ENCODE measurements at regions not wholly inside any gene's neighbourhood (a gene's known extent, or its start where the extent isn't known, plus 50 kb on each side); places are given as distances from the start of the nearest gene placed in this dataset.
"Not testable (repeated sequence)": the region's sequence is repeated elsewhere in the genome, so short reads cannot be mapped to it uniquely, and the experiment has no call there.

DNA sequence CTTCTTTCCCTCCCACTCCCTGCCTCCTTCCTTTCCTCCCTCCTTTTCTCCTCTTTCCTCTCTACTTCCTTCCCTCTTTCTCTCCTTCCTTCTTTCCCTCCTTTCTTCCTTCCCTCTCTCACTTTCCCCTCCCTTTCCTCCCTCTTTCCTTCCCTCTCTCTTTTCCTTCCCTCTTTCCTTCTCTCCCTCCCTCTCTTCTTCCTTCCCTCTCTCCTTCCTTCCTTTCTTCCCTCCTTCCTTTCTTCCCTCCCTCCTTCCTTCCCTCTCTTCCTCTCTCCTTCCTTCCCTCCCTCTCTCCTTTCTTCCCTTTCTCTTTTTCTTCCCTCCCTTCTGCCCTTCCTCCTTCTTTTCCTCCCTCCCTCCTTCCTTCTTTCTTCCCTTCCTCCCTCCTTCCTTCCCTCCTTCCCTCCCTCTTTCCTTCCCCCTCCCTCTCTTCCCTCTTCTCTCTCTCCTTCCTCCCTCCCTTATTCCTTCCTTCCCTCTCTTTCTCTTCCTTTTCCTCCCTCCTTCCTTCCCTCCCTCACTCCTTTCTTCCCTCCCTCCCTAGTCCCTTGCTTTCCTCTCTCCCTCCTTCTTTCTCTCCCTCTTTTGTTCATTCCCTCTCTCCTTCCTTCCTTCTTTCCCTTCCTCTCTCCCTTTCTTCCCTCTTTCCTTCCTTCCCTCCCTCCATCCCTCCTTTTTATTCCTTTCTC, 443.9 kb downstream of the ZNF536 start:
- H3K4me3 ChIP-seq (ENCODE audit: low read length) = no peak overlapping the region
- no peak overlapping the region for H3K27ac ChIP-seq (ENCODE audit: low read depth, low read length)
- H3K27me3 ChIP-seq (ENCODE audit: insufficient read depth, low read length) = no peaks in the 10 kb centered on the region; the same call in 1 of the 2 replicates
- H3K9me3 ChIP-seq (ENCODE audit: insufficient read depth, low read depth, low read length) = no peaks in the 10 kb centered on the region
- no peaks in the 10 kb centered on the region for H3K36me3 ChIP-seq (ENCODE audit: insufficient read depth, low read length)
- H3K4me1 ChIP-seq (ENCODE audit: insufficient read depth, low read length) = peaks cover 3% of the 10 kb centered on the region; the same call in 1 of the 2 replicates
- no peak overlapping the region for H3K9ac ChIP-seq (ENCODE audit: low read depth, low read length)

GRCh38 chr19:30812099-30812678, 440.0 kb downstream of the ZNF536 start:
- H3K9ac ChIP-seq (ENCODE audit: low read depth, low read length) = no peak overlapping the region
- H3K9me3 ChIP-seq (ENCODE audit: insufficient read depth, low read depth, low read length) = no peaks in the 10 kb centered on the region
- no peak overlapping the region for H3K27ac ChIP-seq (ENCODE audit: low read depth, low read length)
- no peak overlapping the region for H3K4me3 ChIP-seq (ENCODE audit: low read length)
- H3K27me3 ChIP-seq (ENCODE audit: insufficient read depth, low read length) = no peaks in the 10 kb centered on the region; the same call in 1 of the 2 replicates
- no peaks in the 10 kb centered on the region for H3K36me3 ChIP-seq (ENCODE audit: insufficient read depth, low read length)
- 73% methylated on average over 8 of the region's 8 CpGs for WGBS
- H3K4me1 ChIP-seq (ENCODE audit: insufficient read depth, low read length) = peaks cover 3% of the 10 kb centered on the region; the same call in 1 of the 2 replicates

DNA sequence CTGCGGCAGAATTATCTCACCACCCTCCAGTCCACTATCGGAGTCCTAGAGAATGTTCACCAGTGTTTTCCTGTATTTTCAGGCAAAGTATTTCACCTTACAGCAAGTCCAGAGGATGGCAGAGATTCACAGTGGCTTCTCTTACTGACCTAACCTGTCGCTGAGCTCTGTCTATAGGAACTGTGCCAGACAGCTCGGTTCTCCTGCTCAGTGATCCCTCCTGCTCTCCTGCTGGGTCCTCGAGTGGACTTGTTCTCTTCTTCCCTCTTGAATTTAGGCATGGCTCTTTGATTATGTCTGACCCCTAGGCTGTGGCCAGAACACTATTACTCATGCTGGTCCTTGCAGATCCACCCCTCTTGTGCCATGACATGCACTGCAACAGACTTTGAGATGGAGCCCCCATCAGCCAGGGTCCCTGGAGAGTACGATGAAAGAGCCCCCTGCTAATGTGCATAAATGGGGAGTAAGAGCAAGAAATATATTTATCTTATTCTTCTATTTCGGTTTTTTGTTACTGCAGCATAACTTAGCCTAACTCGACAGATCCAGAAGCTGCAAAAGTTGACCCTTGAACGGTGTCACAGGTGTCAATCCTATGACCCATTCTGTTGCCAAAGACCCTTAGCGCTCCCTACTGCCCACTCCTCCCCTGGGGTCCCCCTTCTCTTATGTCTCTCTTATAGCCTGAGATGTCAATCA, 439.4 kb downstream of the ZNF536 start:
- H3K27ac ChIP-seq (ENCODE audit: low read depth, low read length) = no peak overlapping the region
- H3K9ac ChIP-seq (ENCODE audit: low read depth, low read length) = no peak overlapping the region
- peaks cover 3% of the 10 kb centered on the region; the same call in 1 of the 2 replicates for H3K4me1 ChIP-seq (ENCODE audit: insufficient read depth, low read length)
- 89% methylated on average over 10 of the region's 10 CpGs for WGBS
- H3K4me3 ChIP-seq (ENCODE audit: low read length) = no peak overlapping the region
- no peaks in the 10 kb centered on the region; the same call in 1 of the 2 replicates for H3K27me3 ChIP-seq (ENCODE audit: insufficient read depth, low read length)
- H3K9me3 ChIP-seq (ENCODE audit: insufficient read depth, low read depth, low read length) = no peaks in the 10 kb centered on the region
- H3K36me3 ChIP-seq (ENCODE audit: insufficient read depth, low read length) = no peaks in the 10 kb centered on the region

DNA sequence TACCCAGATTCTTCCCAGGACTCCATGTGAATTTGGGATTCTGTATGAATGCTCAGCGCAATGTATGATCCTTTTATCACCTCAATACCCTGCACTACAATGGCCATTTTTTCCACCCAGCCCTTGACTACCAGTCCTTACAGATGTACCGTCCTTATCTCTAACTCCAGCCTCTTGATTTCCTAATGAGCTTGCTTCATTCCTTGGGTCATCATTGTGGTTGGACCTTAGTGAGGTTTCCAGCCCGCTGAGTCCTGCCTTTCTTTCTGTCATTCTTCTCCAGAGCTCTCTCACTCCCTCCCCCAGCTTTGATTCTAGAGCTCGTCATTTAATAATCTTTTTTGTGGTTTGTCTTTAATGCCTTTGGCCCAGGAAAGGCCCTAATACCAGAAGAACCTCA, 438.5 kb downstream of the ZNF536 start:
- H3K9ac ChIP-seq (ENCODE audit: low read depth, low read length) = no peak overlapping the region
- no peaks in the 10 kb centered on the region for H3K9me3 ChIP-seq (ENCODE audit: insufficient read depth, low read depth, low read length)
- no peaks in the 10 kb centered on the region for H3K36me3 ChIP-seq (ENCODE audit: insufficient read depth, low read length)
- no peak overlapping the region for H3K27ac ChIP-seq (ENCODE audit: low read depth, low read length)
- no peak overlapping the region for H3K4me3 ChIP-seq (ENCODE audit: low read length)
- H3K4me1 ChIP-seq (ENCODE audit: insufficient read depth, low read length) = peaks cover 6% of the 10 kb centered on the region
- H3K27me3 ChIP-seq (ENCODE audit: insufficient read depth, low read length) = no peaks in the 10 kb centered on the region; the same call in 1 of the 2 replicates
- 96% methylated on average over 4 of the region's 4 CpGs for WGBS

- Histone ChIP-seq H3K9ac (ENCODE audit: low read depth, low read length) (no peak overlapping the region), H3K4me3 (ENCODE audit: low read length) (no peak overlapping the region), H3K9me3 (ENCODE audit: insufficient read depth, low read depth, low read length) (no peaks in the 10 kb centered on the region), H3K4me1 (ENCODE audit: insufficient read depth, low read length) (peaks cover 14% of the 10 kb centered on the region; the same call in 1 of the 2 replicates), H3K36me3 (ENCODE audit: insufficient read depth, low read length) (no peaks in the 10 kb centered on the region), H3K27me3 (ENCODE audit: insufficient read depth, low read length) (no peaks in the 10 kb centered on the region), H3K27ac (ENCODE audit: low read depth, low read length) (no peak overlapping the region)
- 97% methylated on average over 3 of the region's 3 CpGs for WGBS
Observed at GRCh38 chr19:30807278-30807677, 435.1 kb downstream of the ZNF536 start.

GRCh38 chr19:30806311-30806710, 434.1 kb downstream of the ZNF536 start:
- Histone ChIP-seq H3K4me3 (ENCODE audit: low read length) (no peak overlapping the region), H3K27me3 (ENCODE audit: insufficient read depth, low read length) (no peaks in the 10 kb centered on the region), H3K9ac (ENCODE audit: low read depth, low read length) (no peak overlapping the region), H3K4me1 (ENCODE audit: insufficient read depth, low read length) (peaks cover 14% of the 10 kb centered on the region; the same call in 1 of the 2 replicates), H3K36me3 (ENCODE audit: insufficient read depth, low read length) (no peaks in the 10 kb centered on the region), H3K9me3 (ENCODE audit: insufficient read depth, low read depth, low read length) (no peaks in the 10 kb centered on the region), H3K27ac (ENCODE audit: low read depth, low read length) (no peak overlapping the region)
- 90% methylated on average over 3 of the region's 3 CpGs for WGBS

DNA sequence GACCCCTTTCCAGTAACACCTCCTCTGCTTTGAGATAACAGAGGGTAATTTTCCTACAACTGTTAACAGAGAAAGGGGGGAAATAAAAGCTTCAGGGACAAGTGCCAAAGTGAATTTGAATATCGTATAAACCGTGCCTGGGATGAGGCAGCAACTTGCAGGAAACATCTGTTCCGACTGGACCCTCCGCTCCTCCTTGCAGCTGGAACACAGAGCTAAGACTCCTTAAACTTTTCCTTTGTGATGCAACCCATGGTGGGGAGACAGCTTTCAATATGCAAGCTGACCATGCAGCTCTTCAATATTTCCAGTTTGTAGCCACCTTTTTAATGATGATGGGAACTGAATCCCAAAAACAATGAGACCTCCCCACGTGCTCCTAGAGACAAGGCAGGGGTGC, 432.6 kb downstream of the ZNF536 start:
- no peaks in the 10 kb centered on the region for H3K36me3 ChIP-seq (ENCODE audit: insufficient read depth, low read length)
- peaks cover 3% of the 10 kb centered on the region for H3K27me3 ChIP-seq (ENCODE audit: insufficient read depth, low read length)
- no peak overlapping the region for H3K9ac ChIP-seq (ENCODE audit: low read depth, low read length)
- H3K4me1 ChIP-seq (ENCODE audit: insufficient read depth, low read length) = peaks cover 14% of the 10 kb centered on the region; the same call in 1 of the 2 replicates
- no peaks in the 10 kb centered on the region for H3K9me3 ChIP-seq (ENCODE audit: insufficient read depth, low read depth, low read length)
- no peak overlapping the region for H3K27ac ChIP-seq (ENCODE audit: low read depth, low read length)
- WGBS = 69% methylated on average over 5 of the region's 5 CpGs
- no peak overlapping the region for H3K4me3 ChIP-seq (ENCODE audit: low read length)

GRCh38 chr19:30804333-30804732, 432.1 kb downstream of the ZNF536 start:
- H3K9ac ChIP-seq (ENCODE audit: low read depth, low read length); H3K27ac ChIP-seq (ENCODE audit: low read depth, low read length); H3K36me3 ChIP-seq (ENCODE audit: insufficient read depth, low read length); H3K27me3 ChIP-seq (ENCODE audit: insufficient read depth, low read length); H3K4me3 ChIP-seq (ENCODE audit: low read length); H3K9me3 ChIP-seq (ENCODE audit: insufficient read depth, low read depth, low read length): not testable (repeated sequence)
- WGBS = 87% methylated on average over 3 of the region's 3 CpGs
- peaks cover 14% of the 10 kb centered on the region; the same call in 1 of the 2 replicates for H3K4me1 ChIP-seq (ENCODE audit: insufficient read depth, low read length)

- Histone ChIP-seq H3K9me3 (ENCODE audit: insufficient read depth, low read depth, low read length) (no peaks in the 10 kb centered on the region), H3K27me3 (ENCODE audit: insufficient read depth, low read length) (peaks cover 8% of the 10 kb centered on the region), H3K4me1 (ENCODE audit: insufficient read depth, low read length) (peaks cover 14% of the 10 kb centered on the region; the same call in 1 of the 2 replicates), H3K27ac (ENCODE audit: low read depth, low read length) (no peak overlapping the region), H3K36me3 (ENCODE audit: insufficient read depth, low read length) (no peaks in the 10 kb centered on the region), H3K4me3 (ENCODE audit: low read length) (no peak overlapping the region), H3K9ac (ENCODE audit: low read depth, low read length) (no peak overlapping the region)
- WGBS = 89% methylated on average over 6 of the region's 6 CpGs
Observed at GRCh38 chr19:30802424-30803013, 430.3 kb downstream of the ZNF536 start.

DNA sequence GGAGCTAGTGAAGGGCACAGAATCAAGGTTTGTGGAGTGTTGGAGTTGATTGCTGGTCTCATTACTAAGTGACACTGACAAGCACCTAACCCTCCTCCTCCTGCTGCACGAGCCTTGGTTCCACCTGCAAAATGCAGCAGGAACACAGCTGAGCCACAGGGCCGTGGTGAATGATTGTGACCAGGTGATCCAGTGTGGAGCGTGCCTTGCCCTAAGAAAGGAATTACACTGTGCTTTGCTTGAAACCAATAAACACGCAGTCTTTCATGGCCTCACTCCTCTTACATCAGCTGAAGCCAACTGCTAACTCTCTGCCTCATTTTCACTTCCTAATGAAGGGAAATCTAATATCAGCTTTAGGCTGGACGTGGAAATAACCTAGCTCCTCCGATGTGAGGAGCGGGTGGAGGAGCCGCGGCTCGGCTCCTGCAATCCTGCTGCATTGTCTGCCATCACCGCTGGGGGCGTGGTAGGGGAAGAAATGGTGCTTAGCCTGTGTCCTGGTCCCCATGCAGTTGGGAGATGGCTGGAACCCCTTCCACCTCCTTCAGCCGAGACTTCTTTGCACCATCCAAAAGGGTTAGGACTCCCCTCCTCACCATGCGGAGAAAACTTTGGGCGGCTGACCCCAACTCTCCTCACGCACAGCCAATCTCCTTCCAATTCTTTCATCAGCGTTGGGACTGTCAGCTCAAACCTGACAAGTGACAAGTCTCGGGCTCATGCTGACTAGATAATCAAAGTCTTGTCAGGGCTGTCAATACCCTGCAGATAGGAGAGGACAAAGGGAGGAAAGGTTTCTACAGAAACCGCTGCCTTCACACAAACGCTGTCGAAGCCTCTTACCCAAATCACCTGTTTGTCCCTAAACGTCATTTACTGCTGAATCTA, 427.9 kb downstream of the ZNF536 start:
- no peak overlapping the region for H3K27ac ChIP-seq (ENCODE audit: low read depth, low read length)
- WGBS = 52% methylated on average over 22 of the region's 22 CpGs

More for the DNA sequence above, 427.9 kb downstream of the ZNF536 start:
- H3K4me1 ChIP-seq (ENCODE audit: insufficient read depth, low read length) = peaks cover 5% of the 10 kb centered on the region; the same call in 1 of the 2 replicates
- no peaks in the 10 kb centered on the region for H3K36me3 ChIP-seq (ENCODE audit: insufficient read depth, low read length)
- peaks cover 8% of the 10 kb centered on the region for H3K27me3 ChIP-seq (ENCODE audit: insufficient read depth, low read length)
- no peak overlapping the region for H3K4me3 ChIP-seq (ENCODE audit: low read length)
- H3K9me3 ChIP-seq (ENCODE audit: insufficient read depth, low read depth, low read length) = no peaks in the 10 kb centered on the region
- no peak overlapping the region for H3K9ac ChIP-seq (ENCODE audit: low read depth, low read length)
